Amniotic stem cell (primary cell): ENCODE measurements at regions not wholly inside any gene's neighbourhood (a gene's known extent, or its start where the extent isn't known, plus 50 kb on each side); places are given as distances from the start of the nearest gene placed in this dataset.

Experiments used
- DNase-seq: peaks from one replicate; lab custom pipeline; 2025; lab: John Stamatoyannopoulos, UW

DNA sequence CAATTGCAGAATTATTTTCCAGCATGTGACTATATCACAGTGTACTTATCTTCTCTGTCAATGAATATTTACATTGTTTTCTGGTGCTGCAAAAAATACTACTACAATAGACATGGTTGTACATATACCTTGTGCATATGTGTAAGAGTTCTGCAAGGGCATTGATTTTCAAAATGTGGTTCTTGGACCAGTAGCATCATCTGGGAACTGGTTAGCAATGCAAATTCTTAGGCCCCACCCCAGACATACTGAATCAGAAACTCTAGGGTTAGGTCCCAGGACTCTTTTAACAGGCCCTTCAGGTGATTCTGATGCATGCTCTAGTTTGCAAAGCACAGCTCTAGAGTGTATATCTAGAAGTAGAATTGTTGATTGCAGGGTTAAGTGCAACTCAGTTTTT, 292.3 kb downstream of the ZNF621 start:
- DNase-seq = no peak

DNA sequence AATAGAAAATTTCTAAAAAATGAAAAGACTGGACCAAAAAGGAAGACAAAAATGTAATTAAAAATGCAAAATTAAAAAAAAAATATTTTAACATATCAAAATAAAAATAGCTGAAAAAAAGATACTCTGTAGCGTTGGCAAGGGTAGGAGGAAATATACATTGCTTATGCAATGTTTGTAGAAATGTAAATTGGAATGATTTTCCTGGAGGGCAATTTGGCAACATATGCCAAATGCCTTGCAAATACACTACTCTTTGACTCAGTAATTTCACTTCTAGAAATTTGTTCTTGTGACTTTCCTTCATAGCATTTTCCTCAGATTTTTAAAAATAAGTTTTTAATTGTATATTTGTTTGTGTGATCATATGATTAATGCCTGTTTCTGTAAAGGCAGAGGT, 296.6 kb downstream of the ZNF621 start:
- DNase-seq = no peak

DNA sequence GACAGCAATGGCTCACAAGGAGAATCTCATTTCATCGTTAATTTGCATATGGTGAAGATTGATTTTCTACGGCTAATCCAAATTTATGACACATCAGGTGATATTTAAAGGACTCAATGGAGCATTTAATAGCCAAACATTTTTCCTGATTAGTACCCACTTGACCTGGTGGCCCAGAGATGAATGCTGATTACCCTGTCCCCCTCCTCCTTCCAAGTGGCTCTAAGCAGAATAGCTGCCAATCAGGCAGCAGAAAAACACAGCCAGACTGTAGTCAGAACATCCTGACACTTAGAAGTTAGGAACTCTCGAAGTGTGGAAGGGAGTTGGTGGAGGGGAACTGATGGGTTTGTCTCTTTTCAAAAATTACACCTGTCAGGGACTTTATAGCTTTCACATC, 302.5 kb downstream of the ZNF621 start:
- no peak for DNase-seq

DNA sequence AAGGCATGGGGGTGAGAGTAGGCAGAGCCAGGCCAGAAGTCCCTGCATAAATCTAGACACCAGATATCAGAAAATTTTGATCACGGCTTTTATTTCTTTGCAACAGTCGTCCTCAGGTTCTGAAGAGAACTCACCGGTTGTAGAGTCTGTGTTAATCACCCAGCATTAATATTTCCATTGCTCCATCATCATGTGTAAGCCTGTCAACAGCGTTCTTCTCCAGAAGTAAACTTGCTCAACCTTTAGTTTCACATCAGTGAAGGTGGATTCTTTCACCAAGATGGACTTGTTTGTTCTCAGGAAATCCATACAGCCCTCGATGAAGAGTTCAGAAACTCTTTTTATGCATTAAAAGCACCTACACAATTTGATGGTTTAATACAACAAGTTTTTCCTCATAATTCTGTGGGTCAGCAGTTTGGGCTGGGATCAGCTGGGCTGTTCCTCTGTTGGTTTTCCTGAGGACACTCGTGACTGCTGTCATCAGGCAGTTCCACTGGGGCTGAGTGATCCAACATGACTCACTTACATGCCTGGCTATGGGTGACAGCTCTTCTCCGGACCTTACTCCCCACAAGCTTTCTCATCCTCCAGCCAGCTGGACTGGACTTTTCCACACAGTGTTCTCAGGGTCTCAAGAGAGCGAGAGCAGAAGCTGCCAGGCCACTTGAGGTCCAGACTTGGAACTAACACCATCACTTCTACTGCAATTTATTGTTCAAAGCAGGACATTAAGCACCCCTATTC, 303.4 kb downstream of the ZNF621 start:
- DNase-seq = no peak

DNA sequence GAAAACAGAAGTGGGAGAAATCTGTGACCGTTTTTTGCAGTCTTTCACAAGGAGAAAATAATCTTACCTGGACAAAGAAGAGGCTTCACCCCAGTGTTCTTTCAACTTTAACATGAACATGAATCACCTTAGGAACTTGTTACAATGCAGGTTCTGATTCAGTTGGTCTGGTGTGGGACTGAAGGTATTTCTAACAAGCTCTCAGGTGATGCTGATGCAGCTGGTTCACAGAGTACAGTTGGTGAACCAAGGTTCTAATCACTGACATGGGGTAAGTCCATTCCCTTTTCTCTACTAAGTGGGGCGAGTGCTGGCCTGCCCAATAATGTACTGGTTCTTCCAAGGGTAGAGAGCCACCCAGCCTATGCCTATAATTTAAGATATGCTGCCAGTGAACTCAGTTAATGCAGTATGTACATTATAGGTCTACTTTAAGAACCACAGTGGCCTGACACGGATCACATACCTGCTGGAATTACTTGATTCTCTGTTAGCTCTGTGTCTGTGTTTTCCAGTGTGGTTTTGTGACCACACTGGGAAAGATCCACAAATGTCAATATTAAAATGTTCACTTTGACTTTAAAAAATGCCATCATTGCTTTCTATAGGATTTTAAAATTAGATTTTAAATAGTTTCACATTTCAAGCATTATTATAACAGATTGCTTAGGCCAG, 304.1 kb downstream of the ZNF621 start:
- DNase-seq = no peak

DNA sequence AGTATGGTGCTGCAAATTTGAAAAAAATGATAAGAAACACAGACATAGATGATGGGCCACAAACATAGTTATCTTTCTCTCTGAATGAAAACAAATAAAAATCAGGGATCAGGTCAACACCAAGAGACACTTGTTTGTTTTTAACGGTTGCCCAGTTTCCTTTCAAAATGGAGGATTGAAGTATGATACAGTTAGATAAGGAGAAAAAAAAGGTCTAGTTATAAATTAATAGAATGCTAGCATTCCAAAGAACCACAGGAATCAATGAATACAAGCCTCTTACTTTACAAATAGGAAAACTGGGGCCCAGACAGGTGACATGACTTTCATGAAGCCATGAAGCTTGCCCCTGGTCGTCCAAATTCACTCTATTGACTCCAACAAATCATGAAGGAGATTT, 305.1 kb downstream of the ZNF621 start:
- DNase-seq = no peak

DNA sequence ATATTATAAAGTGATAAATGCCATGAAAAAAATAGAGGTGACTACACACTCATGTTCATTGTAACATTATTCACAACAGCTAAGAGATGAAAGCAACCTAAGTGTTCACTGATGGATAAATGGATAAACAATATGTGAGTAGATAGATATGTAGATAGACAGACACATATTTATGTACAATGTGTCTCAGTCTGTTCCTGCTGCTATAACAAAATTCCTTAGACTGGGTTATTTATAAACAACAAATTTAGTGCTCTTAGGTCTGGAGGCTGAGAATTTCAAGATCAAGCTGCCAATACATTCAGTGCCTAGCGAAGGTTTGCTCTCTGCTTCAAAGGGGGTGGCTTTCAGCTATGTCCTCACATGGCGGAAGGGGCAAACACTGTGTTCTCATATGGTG, 312.5 kb downstream of the ZNF621 start:
- no peak for DNase-seq

DNA sequence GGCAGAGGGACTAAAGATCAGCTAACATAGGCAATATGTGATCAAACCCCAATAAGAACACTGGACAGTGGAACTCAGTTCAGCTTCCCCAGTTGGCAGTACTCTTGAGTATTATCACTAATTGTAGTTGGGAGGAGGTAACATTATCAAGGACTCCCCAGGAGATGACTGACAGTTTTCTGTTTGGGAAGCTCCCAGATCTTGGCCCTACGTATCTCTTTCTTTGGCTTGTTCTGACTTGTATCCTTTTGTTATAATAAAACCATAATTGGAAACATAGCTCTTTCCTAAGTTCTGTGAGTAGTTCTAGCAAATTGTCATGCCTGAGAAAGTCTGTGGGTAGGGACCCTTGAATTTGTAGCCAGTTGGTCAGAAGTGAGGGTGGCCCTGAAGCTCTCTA, 316.4 kb downstream of the ZNF621 start:
- no peak for DNase-seq

DNA sequence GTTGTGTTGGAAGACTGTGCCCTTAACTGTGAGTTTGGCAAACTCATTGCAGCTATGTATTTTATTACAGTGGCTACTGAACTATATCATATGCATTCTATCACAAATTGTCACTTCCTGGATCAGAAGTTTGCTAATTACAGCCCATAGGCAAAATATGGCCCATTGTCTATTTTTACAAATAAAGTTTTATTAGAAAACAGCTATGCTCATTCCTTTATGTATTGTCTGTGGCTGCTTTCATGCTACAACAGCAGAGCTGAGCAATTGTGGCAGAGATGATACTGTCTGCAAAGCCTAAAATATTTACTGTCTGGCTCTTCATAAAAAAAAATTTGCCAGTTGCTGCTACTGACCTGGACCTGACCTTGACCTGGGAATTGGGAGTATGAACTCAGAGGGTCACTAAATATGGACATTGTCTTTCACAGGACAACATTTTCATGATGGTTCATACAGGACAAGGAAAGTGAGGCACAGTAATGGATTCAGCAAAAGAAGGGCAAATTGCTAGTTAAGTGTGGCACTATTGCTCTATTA, 316.9 kb downstream of the ZNF621 start:
- no peak for DNase-seq

DNA sequence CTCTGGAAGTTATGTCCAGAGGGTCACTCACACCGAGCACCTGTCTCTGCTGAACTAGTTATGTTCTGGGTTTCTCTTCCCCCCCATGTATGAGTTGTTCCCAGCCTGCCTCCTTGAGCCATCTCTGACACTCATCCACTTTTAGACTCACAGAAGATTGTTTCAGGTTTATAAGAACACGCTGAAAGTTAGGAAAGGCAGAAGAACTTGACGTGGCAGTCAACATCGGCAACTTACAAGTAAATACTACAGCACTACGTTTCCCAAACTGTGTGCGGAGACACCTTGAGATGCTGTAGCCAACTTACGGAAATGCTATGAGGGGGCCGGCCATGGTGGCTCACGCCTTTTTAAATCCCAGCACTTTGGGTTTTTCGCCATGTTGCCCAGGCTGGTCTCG, 318.0 kb downstream of the ZNF621 start:
- no peak for DNase-seq

DNA sequence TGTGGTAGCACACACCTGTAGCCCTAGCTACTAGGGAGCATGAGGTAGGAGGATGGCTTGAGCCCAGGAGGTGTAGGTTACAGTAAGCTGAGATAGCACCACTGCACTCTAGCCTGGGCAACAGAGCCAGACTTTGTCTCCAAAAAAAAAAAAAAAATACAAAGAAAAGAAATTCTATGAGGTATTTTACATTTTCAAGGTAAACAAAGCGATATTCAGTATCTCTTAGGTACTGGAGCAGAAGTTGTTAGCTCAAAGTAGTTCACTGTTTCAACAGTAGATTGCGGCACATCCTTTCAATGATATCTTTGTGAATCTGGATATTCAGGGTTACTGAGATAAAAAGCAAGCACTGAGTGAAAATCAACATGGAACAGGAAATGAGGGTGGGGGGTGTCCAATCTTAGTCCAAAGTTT, 318.5 kb downstream of the ZNF621 start:
- DNase-seq = no peak

DNA sequence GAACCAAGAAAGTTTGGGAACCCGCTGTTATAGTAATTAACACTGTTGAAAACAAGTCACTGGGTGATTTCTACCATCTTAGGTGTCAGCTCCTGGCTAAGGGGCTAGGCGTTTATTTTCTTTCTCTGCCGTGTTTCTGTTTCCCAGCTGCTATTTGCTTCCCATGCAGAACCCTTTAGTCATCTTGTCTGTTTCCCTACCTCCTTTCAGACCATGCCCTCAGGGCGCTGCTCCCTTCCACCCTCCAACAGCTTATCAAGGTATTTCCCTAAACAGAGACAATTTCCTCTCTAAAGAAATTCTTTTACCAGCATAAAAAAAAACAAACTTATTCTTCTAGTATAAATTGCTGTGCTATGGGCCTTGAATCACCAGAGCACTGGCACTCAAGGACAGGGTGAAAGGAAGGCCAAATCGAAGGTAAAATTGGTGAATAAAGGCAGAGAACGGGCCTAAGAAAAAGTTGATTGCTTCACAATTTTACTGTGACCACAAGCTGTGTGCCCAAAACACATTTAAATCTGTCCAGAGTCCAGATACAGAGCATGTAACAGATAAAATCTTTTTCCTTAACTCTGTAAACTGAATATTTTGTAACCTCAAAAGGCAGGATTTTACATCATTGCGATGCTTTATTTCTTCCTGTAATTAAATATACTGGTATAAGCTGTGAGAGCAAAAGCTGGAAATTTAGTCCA, 319.2 kb downstream of the ZNF621 start:
- no peak for DNase-seq

DNA sequence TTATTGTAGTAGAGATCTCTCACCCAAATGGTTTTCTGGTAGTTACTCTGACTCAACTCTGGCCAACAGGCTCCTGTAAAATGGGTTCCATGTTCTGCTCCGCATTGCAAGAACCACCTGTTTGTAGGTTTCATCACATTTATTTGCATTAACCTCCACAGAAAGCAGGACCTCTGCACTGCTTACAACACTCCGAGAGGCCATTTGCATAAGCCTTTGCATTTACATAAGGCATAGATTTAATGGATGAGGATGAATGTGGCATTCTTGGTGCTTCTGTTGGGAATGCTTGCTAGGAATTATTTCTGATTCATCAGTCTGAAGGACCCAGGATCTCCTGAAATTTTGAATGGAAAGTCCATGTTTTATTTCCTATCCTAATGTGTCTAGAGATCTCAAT, 320.1 kb downstream of the ZNF621 start:
- no peak for DNase-seq

DNA sequence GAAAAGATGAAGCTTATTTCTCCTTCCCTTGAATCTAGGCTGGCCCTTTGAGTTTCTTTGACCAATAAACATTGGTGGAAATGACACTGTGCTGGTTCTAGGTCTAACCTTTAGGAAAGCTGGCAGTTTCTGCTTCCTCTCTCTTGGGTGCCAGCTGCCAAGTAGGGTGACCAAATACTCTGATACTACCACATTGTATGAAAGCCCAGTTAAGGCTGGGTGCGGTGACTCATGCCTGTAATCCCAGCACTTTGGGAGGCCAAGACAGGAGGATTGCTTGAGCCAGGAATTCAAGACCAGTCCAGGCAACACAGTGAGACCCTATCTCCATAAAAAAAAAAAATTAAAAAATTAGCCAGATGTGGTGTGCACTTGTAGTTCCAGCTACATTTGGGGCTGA, 320.7 kb downstream of the ZNF621 start:
- no peak for DNase-seq

DNA sequence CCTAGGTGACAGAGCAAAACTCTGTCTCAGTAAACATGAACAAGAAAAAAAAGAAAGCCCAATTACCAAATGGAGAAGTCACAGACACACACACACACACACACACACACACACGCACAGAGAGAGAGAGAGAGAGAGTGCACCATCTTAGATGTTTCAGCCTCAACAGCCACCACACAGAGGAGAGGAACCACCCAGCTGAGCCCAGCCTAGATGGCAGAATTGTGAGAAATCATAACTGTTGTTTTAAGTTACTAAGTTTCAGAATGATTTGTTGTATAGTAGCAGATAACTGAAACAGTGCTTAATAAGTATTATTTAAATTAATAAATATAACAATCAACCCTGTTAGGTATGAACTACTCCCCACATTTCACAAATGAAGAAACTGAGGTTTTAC, 321.2 kb downstream of the ZNF621 start:
- DNase-seq = no peak

DNA sequence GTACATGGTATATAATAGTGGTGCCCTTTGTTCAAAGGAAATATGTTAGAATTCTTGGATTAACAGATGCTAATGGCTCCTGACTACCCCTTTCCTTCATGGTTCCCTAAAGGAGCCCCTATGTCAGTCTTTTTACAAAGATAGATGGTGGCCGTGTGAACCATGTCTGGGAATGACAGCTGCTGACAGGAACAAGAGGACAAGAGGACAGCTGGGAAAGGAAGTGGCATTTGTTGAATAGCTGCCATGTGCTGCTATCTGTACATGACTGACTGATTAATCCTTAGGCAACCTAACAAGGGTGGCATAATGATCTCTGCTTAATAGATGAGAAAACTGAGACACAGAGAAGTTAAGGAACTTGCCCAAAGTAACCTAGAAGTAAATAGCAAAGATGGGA, 321.7 kb downstream of the ZNF621 start:
- DNase-seq = no peak

DNA sequence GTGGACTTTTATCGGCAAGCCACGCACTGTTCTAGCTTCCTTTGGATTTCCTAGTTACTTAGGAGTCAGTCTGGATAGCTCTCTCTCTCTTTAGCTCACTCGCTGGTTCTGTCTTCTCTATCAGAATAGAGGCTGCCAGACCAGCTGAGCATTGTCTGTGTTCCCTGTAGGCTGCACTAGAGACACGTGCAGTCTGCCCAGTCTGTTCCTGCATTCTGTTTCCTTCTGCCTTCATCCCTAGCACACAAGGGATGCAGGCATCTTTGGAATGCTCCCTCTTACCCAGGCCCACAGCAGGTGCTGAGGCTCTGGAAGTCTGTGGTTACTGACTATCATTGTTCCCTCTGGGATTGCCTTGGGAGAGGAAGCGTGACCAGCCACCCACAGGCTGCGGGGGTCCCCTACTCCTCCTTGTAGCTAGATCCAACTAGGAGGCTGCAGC, 322.8 kb downstream of the ZNF621 start:
- no peak for DNase-seq

DNA sequence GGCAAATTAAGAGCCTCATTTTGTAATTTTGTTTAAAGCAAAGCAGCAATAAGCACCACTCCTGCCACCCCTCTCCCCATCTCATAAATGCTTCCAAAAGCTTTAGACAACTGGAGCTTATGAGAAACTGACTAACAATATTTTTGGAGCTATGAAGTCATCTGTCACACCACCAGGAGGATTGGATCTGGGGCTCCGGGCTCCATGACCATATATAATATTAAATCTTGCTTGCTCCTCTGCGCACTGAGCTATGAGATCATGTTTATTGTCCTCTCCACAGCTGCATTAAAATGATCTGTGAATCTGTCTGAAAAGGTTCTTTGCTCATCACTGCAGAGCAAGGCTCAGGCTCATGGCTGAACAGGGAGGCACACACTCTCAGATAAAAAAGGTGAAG, 323.7 kb downstream of the ZNF621 start:
- no peak for DNase-seq

DNA sequence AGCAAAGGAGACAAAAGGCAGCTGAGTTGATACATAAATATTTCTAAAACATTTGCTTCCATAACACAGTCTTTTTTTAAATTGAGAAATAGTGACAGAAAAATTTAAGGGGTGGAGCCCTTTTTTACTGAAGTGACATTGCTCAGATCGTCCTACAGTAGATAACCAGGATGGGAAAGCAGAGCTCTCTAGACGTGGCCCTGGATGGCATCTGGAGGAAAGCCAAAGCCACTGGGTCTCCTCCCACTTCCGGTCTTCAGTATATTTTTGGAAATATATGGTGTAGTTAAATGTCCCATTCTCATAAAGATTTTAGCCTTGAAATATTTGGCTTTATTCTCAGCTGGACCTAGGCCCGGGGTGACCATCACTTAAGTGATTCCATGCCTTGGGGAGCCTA, 326.1 kb downstream of the ZNF621 start:
- DNase-seq = no peak

DNA sequence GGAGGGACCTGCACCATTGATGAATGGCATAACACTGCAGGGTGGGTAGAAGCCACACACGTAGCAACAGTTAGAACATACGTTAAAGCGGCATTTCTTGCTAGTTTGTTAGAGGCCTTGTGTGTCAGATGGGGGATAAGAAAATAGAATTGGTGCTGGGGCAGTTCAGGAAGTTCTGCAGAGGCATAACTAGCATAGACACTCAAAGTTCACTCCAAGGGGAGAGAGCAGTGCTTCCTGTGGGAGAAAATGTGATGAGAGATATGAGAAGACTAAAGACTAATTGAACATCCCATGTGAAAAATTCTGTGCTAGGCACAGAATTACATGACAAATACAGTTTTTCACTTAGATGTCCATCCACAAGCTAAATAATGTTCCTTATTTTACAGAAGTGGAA, 327.1 kb downstream of the ZNF621 start:
- no peak for DNase-seq

DNA sequence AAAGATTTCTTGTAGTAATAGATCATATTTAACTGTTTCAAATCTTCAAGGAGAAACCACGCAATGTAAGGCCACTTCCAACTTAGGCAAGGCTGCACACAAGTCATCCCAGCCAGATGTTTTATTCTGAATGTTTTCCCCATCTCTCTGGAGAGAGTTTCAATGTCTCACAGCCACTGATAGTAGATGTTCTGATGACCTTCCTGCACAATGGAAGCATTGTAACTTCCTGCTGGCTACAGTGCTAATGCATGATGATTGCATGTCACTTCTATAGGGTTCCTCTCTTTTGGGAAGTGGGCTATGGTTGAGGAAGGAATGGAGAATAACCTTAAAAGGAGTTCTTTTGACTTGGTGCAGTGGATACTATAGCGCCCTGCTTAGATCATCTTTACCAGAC, 328.0 kb downstream of the ZNF621 start:
- no peak for DNase-seq

DNA sequence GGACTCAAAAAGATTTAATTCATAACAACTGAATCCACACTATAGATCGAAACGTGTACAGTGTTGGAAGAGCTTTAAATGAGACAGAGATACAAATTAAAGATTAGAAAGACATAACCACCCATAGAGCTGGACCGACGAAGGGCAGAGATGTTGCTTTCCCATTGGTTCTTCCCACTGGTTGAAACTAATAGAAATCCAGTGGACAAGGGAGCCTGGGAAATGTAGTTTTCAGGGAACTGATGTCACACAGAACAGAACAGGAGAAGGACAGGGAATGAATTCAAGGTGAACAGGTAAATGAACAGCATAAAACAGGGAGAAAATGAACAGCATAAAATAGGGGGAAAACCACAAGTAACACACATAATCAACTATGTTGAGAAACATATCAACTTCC, 328.7 kb downstream of the ZNF621 start:
- no peak for DNase-seq

DNA sequence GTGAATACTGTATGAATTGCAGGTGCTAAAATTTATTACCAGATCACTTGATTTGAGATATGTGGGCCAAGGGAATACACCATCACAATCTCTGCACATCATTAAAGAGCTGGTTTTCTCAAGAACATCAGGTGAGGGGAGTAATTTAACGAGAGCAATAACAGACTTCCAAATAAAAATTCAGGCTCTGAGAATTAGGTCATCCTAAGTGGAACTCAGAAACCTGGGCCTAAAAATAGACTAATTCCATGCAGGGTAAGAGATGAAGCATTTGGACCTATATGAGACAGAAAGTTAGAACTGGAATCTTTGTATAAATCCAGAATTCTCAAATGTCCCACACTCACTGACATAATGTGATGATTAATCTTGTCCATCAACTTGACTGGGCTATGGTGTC, 331.1 kb downstream of the ZNF621 start:
- DNase-seq = no peak
